C4-2B (cell line): ENCODE measurements at regions not wholly inside any gene's neighbourhood (a gene's known extent, or its start where the extent isn't known, plus 50 kb on each side); places are given as distances from the start of the nearest gene placed in this dataset.

Experiments
- H3K27ac ChIP-seq: fragments of 450-650 bp; 2 replicates; pipeline ENCODE4 v1.5.1; 2017
- CTCF ChIP-seq: fragments of 450-650 bp; conservative IDR thresholded peaks from 2 replicates; pipeline ENCODE4 v1.5.1; 2017; ENCODE audit warnings: mild to moderate bottlenecking
- ZFX ChIP-seq: fragments of 450-650 bp; IDR thresholded peaks from 2 replicates; pipeline ENCODE4 v1.6.1; 2017

GRCh38 chr2:56475191-56475590, 291.4 kb downstream of the CCDC85A start:
- H3K27ac ChIP-seq: no peak overlapping the region
- no peak for TF ChIP-seq CTCF
- TF ChIP-seq ZFX: no peak

- no peak overlapping the region for H3K27ac ChIP-seq
- TF ChIP-seq CTCF (no peak), ZFX (no peak)
Observed at GRCh38 chr2:56476509-56477071, 292.8 kb downstream of the CCDC85A start.

GRCh38 chr2:56478027-56478426, 294.2 kb downstream of the CCDC85A start:
- no peak overlapping the region for H3K27ac ChIP-seq
- TF ChIP-seq CTCF (no peak), ZFX (no peak)

- H3K27ac ChIP-seq: no peak overlapping the region
- TF ChIP-seq CTCF (no peak), ZFX (no peak)
Observed at GRCh38 chr2:56483081-56483480, 299.3 kb downstream of the CCDC85A start.

GRCh38 chr2:56484906-56485305, 301.1 kb downstream of the CCDC85A start:
- H3K27ac ChIP-seq: no peak overlapping the region
- TF ChIP-seq CTCF: no peak
- no peak for TF ChIP-seq ZFX

- no peak for TF ChIP-seq CTCF
- no peak for TF ChIP-seq ZFX
- no peak overlapping the region for H3K27ac ChIP-seq
Observed at GRCh38 chr2:56500317-56500716, 316.5 kb downstream of the CCDC85A start.

GRCh38 chr2:56502616-56503015, 318.8 kb downstream of the CCDC85A start:
- no peak overlapping the region for H3K27ac ChIP-seq
- TF ChIP-seq CTCF (no peak), ZFX (no peak)
